ENCODE measurements at regions not wholly inside any gene's neighbourhood (a gene's known extent, or its start where the extent isn't known, plus 50 kb on each side); places are given as distances from the start of the nearest gene placed in this dataset.

- no peak for FAIRE-seq
- DNase-seq (ENCODE audit: extremely low read depth in 1 of 4, low spot score in 3 of 4), result no peak
- ChIA-PET POLR2A (interaction anchor here (0.6 kb wide), 1 partner anchor 14 kb away, joined by 3 read pairs; no protein-coding TSS in a partner anchor), CTCF (ENCODE audit: low intra/inter-chr PET ratio) (no interaction called here)
- in situ Hi-C loops (cut with MboI) (no loop called here), intact Hi-C loops (cut with micrococcal nuclease) (no loop called here)
- Histone ChIP-seq H3K27me3 (ENCODE audit: control insufficient read depth in 2 of 2, insufficient read depth in 2 of 2, low read length in 2 of 2) (peaks cover 3 to 11% of the 10 kb centered on the region in 2 experiments; a peak in 1 of 5 replicates), H4K20me1 (replicated peaks; ENCODE audit: control insufficient read depth, insufficient read depth, low read length) (no peaks in the 10 kb centered on the region), H3K9me1 (ENCODE audit: control insufficient read depth, insufficient read depth, low read length) (no peaks in the 10 kb centered on the region), H2AFZ (ENCODE audit: low read depth, low read length) (no peak overlapping the region), H3K9me3 (replicated peaks; ENCODE audit: control insufficient read depth, insufficient read depth, low read depth, low read length) (no peaks in the 10 kb centered on the region), H3K4me1 (replicated peaks in 1 of 2; ENCODE audit: control insufficient read depth in 2 of 2, insufficient read depth in 2 of 2, low read length in 2 of 2) (peaks cover 5 to 9% of the 10 kb centered on the region in 2 experiments), H3K79me2 (ENCODE audit: control insufficient read depth, insufficient read depth, low read length) (no peaks in the 10 kb centered on the region), H3K4me3 (no peak overlapping the region), H3K9ac (ENCODE audit: insufficient read depth in 1 of 2, low read depth in 2 of 2, low read length in 2 of 2) (0 out of 4 replicates have a peak overlapping the region, but pooled peaks of 1 of the 2 experiments have one; percentile 3), H3K27ac (ENCODE audit: extremely low read depth, low read depth, low read length) (no peak overlapping the region), H3K4me2 (ENCODE audit: insufficient read depth, low read length) (no peak overlapping the region), H3K36me3 (ENCODE audit: control insufficient read depth, insufficient read depth, low read length) (no peaks in the 10 kb centered on the region)
- 41% methylated on average over 12 of the region's 12 CpGs for WGBS (ENCODE audit: insufficient coverage, low coverage, missing lambda C conversion rate)
- TF ChIP-seq THAP7 (CRISPR knock-in tag; IDR thresholded peaks at IDR 0.05) (no peak), SOX6 (IDR thresholded peaks at IDR 0.05) (no peak), RNF2 (IDR thresholded peaks at IDR 0.05) (no peak), ZNF23 (CRISPR knock-in tag; IDR thresholded peaks at IDR 0.05) (no peak), AFF4 (CRISPR knock-in tag; IDR thresholded peaks at IDR 0.05) (no peak)
- no TSS peak for BruUV-seq (replicated peaks)
- ATAC-seq, result no peak
Measured at GRCh38 chr1:38270849-38271633, 224.4 kb upstream of the POU3F1 start.

Measured in K562 (cell line).